Tibial nerve (tissue), 3 donors: ENCODE measurements at regions not wholly inside any gene's neighbourhood (a gene's known extent, or its start where the extent isn't known, plus 50 kb on each side); places are given as distances from the start of the nearest gene placed in this dataset.

Experiments
- CTCF ChIP-seq, 5 experiments: fragments of 200-600 bp in 3 of 5; fragments of 450-650 bp in 2 of 5; sonication (generic) in 3 of 5; IDR thresholded peaks; one replicate each; pipeline ENCODE4 v1.5.1; 2016 to 2019; ENCODE audit warnings: antibody characterized with exemption in 5 of 5, mild to moderate bottlenecking in 3 of 5, moderate library complexity in 2 of 5
- POLR2A ChIP-seq, 2 donors: fragments of 450-650 bp; IDR thresholded peaks; one replicate each; pipeline ENCODE4 v1.6.1; 2017; ENCODE audit warnings: antibody characterized with exemption in 2 of 2, mild to moderate bottlenecking in 2 of 2, moderate library complexity in 2 of 2

GRCh38 chr3:69494185-69494584, 108.3 kb upstream of the FRMD4B start:
- no peak for TF ChIP-seq CTCF (IDR thresholded peaks at IDR 0.05)
- TF ChIP-seq POLR2A (IDR thresholded peaks at IDR 0.05), result no peak
